Upper lobe of right lung (tissue), 1 donor: ENCODE measurements at regions not wholly inside any gene's neighbourhood (a gene's known extent, or its start where the extent isn't known, plus 50 kb on each side); places are given as distances from the start of the nearest gene placed in this dataset.

Experiments
- ATAC-seq: fragments of 200-7000 bp; cut with Tn5 transposase; one replicate; pipeline ENCODE4 v1.9.1; 2020; ENCODE audit warnings: mild to moderate bottlenecking, moderate library complexity
- DNase-seq: peaks from one replicate; pipeline ENCODE4 v3.0.0-alpha.2; 2020
- H3K27ac ChIP-seq: fragments of 200-600 bp; one replicate; pipeline ENCODE4 v1.8.0; 2022
- H3K27me3 ChIP-seq: fragments of 200-600 bp; one replicate; pipeline ENCODE4 v1.8.0; 2022; ENCODE audit warnings: mild to moderate bottlenecking
- H3K36me3 ChIP-seq: fragments of 200-600 bp; one replicate; pipeline ENCODE4 v1.8.0; 2022
- H3K4me1 ChIP-seq: fragments of 200-600 bp; one replicate; pipeline ENCODE4 v1.8.0; 2022
- H3K4me3 ChIP-seq: fragments of 200-600 bp; one replicate; pipeline ENCODE4 v1.8.0; 2022; ENCODE audit warnings: mild to moderate bottlenecking
- H3K9me3 ChIP-seq: fragments of 200-600 bp; one replicate; pipeline ENCODE4 v1.8.0; 2022
- CTCF ChIP-seq: fragments of 200-600 bp; IDR thresholded peaks from one replicate; pipeline ENCODE4 v1.8.0; 2022; ENCODE audit warnings: antibody characterized with exemption
- intact Hi-C: fragments of 100-400 bp; cut with DNase I; formaldehyde crosslinking; loops from one replicate; pipeline ENCODE4 v1.11.0; 2022
- donor health status: DM: no; HTN: yes; CAD: no; lungs with severe emphysema.

GRCh38 chrX:38871129-38872029 lies 70.1 kb downstream of the MID1IP1 start:
- Histone ChIP-seq H3K36me3 (no peaks in the 10 kb centered on the region), H3K4me3 (no peak overlapping the region), H3K27me3 (no peaks in the 10 kb centered on the region), H3K9me3 (no peaks in the 10 kb centered on the region), H3K4me1 (no peaks in the 10 kb centered on the region), H3K27ac (no peak overlapping the region)
- DNase-seq (no peak), ATAC-seq (no peak)
- no peak for TF ChIP-seq CTCF
- intact Hi-C loops: no loop called here

GRCh38 chrX:38877366-38877765 lies 76.1 kb downstream of the MID1IP1 start:
- Histone ChIP-seq H3K4me1 (no peaks in the 10 kb centered on the region), H3K4me3 (no peak overlapping the region), H3K27me3 (no peaks in the 10 kb centered on the region), H3K27ac (no peak overlapping the region), H3K36me3 (no peaks in the 10 kb centered on the region), H3K9me3 (no peaks in the 10 kb centered on the region)
- intact Hi-C loops: no loop called here
- DNase-seq: no peak
- no peak for ATAC-seq
- no peak for TF ChIP-seq CTCF

GRCh38 chrX:38878641-38879340 lies 77.5 kb downstream of the MID1IP1 start:
- ATAC-seq (no peak), DNase-seq (no peak)
- H3K9me3 ChIP-seq: no peaks in the 10 kb centered on the region
- no peak overlapping the region for H3K27ac ChIP-seq
- TF ChIP-seq CTCF: no peak
- intact Hi-C loops: no loop called here
- H3K36me3 ChIP-seq: no peaks in the 10 kb centered on the region
- H3K27me3 ChIP-seq: no peaks in the 10 kb centered on the region
- no peak overlapping the region for H3K4me3 ChIP-seq
- no peaks in the 10 kb centered on the region for H3K4me1 ChIP-seq

GRCh38 chrX:38879631-38880220 lies 78.5 kb downstream of the MID1IP1 start:
- no peak overlapping the region for H3K4me3 ChIP-seq
- H3K4me1 ChIP-seq: no peaks in the 10 kb centered on the region
- no peak overlapping the region for H3K27ac ChIP-seq
- ATAC-seq: peak; percentile 27
- no peaks in the 10 kb centered on the region for H3K36me3 ChIP-seq
- intact Hi-C loops: no loop called here
- DNase-seq: no peak
- H3K9me3 ChIP-seq: no peaks in the 10 kb centered on the region
- no peaks in the 10 kb centered on the region for H3K27me3 ChIP-seq
- TF ChIP-seq CTCF: no peak

GRCh38 chrX:38880296-38880854 lies 79.1 kb downstream of the MID1IP1 start:
- no peak for TF ChIP-seq CTCF
- Histone ChIP-seq H3K9me3 (no peaks in the 10 kb centered on the region), H3K4me1 (no peaks in the 10 kb centered on the region), H3K4me3 (no peak overlapping the region), H3K36me3 (no peaks in the 10 kb centered on the region), H3K27ac (peak overlapping the region; percentile 17), H3K27me3 (no peaks in the 10 kb centered on the region)
- intact Hi-C loops: no loop called here
- ATAC-seq (peak; percentile 95), DNase-seq (no peak)
